NK-92 (cell line): ENCODE measurements at regions not wholly inside any gene's neighbourhood (a gene's known extent, or its start where the extent isn't known, plus 50 kb on each side); places are given as distances from the start of the nearest gene placed in this dataset.

ENCODE experiments used
- DNase-seq: peaks from one replicate; lab custom pipeline; 2025; ENCODE audit not compliant: unreplicated experiment; lab: John Stamatoyannopoulos, UW

GRCh38 chr4:152161676-152162330 is 374.1 kb downstream of the FBXW7 start:
- DNase-seq: no peak

GRCh38 chr4:152160225-152160800 is 375.6 kb downstream of the FBXW7 start:
- no peak for DNase-seq

DNA sequence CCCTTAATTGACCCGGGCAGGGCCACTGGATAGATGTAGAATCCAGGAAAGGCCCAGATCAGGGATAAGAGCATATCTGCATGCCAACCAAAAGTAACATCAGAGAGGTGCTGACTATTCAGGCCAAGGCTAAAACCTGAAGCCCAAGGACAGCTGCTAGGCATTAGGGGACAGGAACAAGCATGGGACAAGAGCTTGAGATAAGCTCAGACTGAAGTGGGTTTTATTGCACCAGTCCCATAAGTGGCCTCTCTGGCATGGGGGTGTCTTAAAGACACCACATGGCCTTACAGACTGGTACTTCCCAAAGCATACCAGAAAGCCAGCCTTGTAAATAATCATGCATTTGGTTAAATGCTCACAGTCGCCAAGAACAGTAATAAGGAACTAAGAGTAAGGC is 376.1 kb downstream of the FBXW7 start:
- DNase-seq: no peak

DNA sequence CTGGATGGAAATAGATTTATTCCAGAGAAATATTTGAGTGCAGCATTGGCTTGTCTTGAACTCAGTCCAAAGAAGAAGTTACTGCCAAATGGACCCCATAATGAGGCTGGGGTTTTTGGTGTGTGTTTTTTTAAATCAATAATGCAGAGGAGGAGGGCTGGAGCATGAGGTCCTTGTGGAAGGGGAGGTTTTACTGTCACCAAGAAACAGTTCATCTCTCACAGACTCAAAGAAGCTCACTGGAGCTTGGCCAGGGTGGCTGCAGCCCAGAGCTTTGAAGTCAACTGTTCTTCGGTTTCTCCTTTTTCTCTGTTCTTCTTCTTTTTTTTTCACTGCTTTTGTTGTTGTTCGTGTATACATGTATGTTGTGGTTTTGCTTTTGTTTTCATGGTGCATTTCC is 377.7 kb downstream of the FBXW7 start:
- DNase-seq: no peak

DNA sequence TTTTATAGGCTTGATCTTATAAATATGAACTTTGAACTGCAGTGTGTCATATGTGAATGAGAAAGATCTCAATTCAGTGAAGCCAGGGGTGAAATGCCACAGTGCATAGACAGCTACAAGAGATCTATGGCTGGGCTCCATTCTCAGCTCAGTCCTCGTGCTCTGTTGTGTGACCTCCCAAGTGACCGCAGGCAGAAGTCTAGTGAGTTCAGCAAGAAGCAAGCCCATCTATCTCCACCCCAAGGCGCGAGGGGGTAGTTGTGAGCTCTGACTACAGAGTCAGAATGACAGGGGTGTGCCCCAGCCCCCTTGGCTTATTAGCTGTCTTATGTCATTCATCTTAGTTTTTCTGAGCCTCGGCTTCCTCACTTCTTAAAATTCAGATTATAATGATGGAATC is 378.3 kb downstream of the FBXW7 start:
- DNase-seq: no peak

DNA sequence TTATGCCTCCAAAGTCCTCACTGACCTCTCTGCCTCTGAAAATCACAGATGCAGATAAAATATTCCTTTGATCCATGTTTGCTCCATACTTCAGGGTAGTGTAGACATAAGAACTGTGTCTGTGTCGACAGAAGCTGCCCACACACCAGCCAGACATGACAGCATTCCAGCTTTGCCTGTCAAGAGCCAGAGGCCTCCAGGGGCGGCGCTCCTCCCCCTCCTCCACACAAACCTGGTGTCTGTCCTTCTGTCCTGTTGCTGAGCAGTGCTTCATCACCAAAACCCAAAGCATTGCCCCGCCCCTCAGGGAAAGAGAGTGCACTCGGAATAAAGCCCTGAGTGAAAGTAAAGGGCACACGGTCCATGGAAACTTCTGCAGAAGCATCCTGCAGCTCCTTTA is 379.4 kb downstream of the FBXW7 start:
- no peak for DNase-seq

DNA sequence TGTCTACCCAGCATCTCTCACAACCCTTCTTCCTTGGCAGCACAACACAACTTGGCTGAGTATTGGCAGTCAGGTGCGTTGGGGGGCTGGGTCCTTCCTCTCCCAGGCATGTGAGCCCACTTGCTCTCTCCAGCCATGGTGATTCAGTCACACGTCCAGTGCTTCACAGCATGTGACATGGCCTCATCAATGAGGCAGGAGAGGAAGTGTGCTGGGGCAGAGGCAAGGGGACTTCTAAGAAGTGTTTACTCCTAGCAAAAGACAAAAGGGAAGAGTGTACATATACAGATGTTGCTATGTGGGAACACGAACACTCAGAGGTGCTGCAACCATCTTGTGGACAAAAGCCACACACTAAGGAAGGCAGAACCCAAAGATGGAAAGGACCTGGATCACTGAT is 380.8 kb downstream of the FBXW7 start:
- DNase-seq: no peak

GRCh38 chr4:152154433-152154832 is 381.5 kb downstream of the FBXW7 start:
- DNase-seq: no peak

DNA sequence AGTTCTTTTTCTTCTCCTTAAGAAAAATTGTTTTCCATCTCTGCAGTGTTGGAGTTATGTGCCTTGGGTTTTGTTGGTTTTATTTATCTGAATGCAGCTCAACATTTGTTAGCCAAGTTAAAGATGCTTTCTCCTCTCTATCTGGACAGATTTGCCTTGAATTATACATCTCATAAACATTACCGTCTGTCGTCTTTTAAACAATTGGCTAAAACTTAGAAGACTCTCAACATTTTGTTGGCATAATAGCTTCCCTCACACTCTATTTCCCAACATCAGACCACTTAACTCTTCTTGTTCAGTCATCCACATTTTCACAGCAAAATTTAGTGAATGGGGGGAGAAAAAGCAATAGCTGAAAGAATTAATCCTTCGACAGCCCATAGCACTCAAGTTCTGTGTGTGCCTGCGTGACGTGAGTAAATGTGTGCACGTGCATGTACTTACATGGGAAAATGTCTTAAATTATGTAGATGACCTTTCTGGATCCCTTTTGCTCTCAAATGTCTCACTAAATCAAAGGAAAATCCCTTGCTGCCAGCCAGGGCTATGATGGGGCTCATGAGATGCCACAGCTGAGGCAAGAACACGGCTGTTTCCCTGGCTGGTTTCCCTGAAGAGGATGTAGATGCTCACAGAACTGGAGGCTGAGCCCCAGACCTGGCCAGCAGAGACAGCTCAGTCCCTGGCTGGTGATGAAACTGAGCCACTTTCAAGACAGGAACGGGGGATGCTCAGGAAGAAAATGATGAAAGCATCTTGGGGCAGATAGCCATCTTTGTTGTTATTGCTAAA is 382.2 kb downstream of the FBXW7 start:
- no peak for DNase-seq

DNA sequence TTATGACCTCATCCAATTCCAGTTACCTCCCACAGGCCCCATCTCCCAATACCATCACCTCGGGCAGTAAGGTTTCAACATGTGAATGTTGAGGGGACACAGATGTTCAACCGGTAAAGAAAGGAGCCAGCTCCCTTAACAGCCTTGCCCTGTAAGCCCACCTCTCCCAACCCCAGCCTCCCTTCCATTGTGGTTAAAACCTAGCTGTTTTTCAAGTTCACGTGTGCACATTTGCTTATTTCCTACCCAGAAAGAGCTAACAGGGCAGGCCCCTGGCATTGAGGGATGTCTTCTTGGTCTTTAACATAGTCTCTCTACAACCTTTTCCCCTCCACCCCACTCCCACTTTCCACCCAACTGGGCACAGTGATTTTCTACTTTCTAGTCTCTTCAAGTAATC is 385.7 kb downstream of the FBXW7 start:
- DNase-seq: no peak

DNA sequence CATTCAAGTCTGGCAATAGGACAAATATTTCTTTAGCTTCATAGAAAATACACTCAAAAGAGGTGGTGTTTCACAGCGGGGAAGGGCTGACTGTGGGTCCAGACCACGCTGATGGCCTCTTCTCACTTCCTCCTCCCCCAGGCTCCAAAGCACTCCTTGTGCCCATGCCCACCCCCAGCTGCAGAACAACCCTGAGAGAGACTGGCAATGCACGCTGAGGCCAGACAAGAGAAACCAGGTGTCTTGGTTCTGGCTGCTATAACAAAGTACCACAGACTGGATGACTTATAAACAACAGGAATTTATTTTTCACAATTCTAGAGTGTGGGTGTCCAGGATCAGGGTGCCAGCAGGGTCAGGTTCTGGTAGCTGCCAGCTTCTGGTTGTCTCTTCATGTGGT is 386.1 kb downstream of the FBXW7 start:
- no peak for DNase-seq

GRCh38 chr4:152148057-152148456 is 387.2 kb upstream of the GATB start:
- DNase-seq: no peak

- DNase-seq: no peak
Observed at GRCh38 chr4:152146244-152146643, 385.4 kb upstream of the GATB start.

- DNase-seq: no peak
Observed at GRCh38 chr4:152143806-152144205, 383.0 kb upstream of the GATB start.

GRCh38 chr4:152138451-152138850 is 377.6 kb upstream of the GATB start:
- DNase-seq: no peak

GRCh38 chr4:152132776-152133175 is 372.0 kb upstream of the GATB start:
- no peak for DNase-seq

DNA sequence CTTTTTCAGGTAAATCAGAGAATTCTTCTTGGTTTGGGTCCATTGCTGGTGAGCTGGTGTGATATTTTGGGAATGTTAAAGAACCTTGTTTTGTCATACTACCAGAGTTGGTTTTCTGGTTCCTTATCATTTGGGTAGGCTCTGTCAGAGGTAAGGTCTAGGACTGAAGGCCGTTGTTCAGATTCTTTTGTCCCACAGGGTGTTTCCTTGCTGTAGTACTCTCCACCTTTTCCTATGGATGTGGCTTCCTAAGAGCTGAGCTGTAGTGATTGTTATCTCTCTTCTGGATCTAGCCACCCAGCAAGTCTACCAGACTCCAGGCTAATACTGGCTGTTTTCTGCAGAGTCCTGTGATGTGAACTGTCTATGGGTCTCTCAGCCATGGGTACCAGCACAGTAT is 367.5 kb upstream of the GATB start:
- no peak for DNase-seq

DNA sequence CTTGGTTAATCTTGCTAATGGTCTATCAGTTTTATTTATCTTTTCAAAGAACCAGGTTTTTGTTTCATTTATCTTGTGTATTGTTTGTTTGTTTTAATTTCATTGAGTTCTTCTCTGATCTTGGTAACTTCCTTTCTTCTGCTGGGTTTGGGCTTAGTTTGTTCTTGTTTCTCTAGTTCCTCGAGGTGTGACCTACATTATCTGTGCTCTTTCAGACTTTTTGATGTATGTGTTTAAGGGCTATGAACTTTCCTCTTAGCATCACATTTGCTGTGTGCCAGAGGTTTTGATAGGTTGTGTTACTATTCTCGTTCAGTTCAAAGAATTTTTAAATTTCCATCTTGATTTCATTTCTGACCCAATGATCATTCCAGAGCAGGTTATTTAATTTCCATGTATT is 365.4 kb upstream of the GATB start:
- DNase-seq: no peak

GRCh38 chr4:152118819-152119553 is 358.2 kb upstream of the GATB start:
- no peak for DNase-seq

DNA sequence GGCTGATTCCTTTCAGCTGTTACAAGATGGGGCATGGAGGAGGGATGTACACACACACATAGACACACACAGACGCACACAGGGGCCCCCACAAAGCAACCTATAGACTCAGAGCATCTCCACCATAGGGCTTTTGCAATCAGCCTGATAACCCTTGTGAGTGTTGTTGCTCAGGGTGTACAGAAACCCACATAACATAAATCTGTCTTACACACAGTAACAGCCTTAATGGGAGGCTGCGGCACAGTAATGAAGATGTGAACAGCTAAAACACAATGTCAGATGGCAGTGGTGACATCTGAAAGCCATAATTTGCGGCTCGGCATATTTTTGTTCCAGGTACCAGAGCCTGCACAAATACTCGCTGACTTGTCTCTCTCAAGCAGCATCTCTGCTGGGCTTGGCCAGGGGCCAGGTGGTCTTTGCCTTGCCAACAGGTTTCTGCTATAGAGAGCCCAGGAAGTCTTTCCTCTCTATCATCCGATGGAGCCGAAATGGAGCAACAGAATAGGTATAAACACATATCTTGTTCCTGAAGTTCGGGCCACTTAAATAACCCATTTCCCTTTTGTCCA is 357.2 kb upstream of the GATB start:
- DNase-seq: no peak

- DNase-seq: no peak
Observed at GRCh38 chr4:152117520-152117919, 356.7 kb upstream of the GATB start.
